ENCODE measurements at regions not wholly inside any gene's neighbourhood (a gene's known extent, or its start where the extent isn't known, plus 50 kb on each side); places are given as distances from the start of the nearest gene placed in this dataset.
A peak's percentile ranks its signal among the peaks of the same experiment; 100 is the strongest.
"Not testable (repeated sequence)": the region's sequence is repeated elsewhere in the genome, so short reads cannot be mapped to it uniquely, and the experiment has no call there.

GRCh38 chr5:124623265-124623664, 123.2 kb downstream of the ZNF608 start:
- ATAC-seq = no peak
- DNase-seq (ENCODE audit: low spot score) = no peak

- DNase-seq (ENCODE audit: low spot score) = no peak
- ATAC-seq = no peak
Measured at GRCh38 chr5:124622851-124623250, 123.6 kb downstream of the ZNF608 start.

- DNase-seq (ENCODE audit: low spot score) (no peak), ATAC-seq (no peak)
Measured at GRCh38 chr5:124621279-124621678, 125.2 kb downstream of the ZNF608 start.

- no peak for ATAC-seq
- no peak for DNase-seq (ENCODE audit: low spot score)
Measured at GRCh38 chr5:124620743-124621142, 125.7 kb downstream of the ZNF608 start.

- DNase-seq (ENCODE audit: low spot score) (no peak), ATAC-seq (no peak)
Measured at GRCh38 chr5:124619121-124619520, 127.3 kb downstream of the ZNF608 start.

- DNase-seq (ENCODE audit: low spot score) = no peak
- ATAC-seq = no peak
Measured at GRCh38 chr5:124617787-124618186, 128.7 kb downstream of the ZNF608 start.

- DNase-seq (ENCODE audit: low spot score) (no peak), ATAC-seq (no peak)
Measured at GRCh38 chr5:124614836-124615385, 131.5 kb downstream of the ZNF608 start.

GRCh38 chr5:124614105-124614504, 132.3 kb downstream of the ZNF608 start:
- ATAC-seq = no peak
- DNase-seq (ENCODE audit: low spot score) = no peak

GRCh38 chr5:124613273-124613953, 133.0 kb downstream of the ZNF608 start:
- ATAC-seq = no peak
- DNase-seq (ENCODE audit: low spot score) = no peak

- DNase-seq (ENCODE audit: low spot score) (no peak), ATAC-seq (no peak)
Measured at GRCh38 chr5:124612023-124612422, 134.4 kb downstream of the ZNF608 start.

- not testable (repeated sequence) for ATAC-seq; DNase-seq (ENCODE audit: low spot score)
Measured at GRCh38 chr5:124611262-124611661, 135.2 kb downstream of the ZNF608 start.

- DNase-seq (ENCODE audit: low spot score); ATAC-seq: not testable (repeated sequence)
Measured at GRCh38 chr5:124609685-124610084, 136.8 kb downstream of the ZNF608 start.

GRCh38 chr5:124606543-124606942, 139.9 kb downstream of the ZNF608 start:
- DNase-seq (ENCODE audit: low spot score) (no peak), ATAC-seq (no peak)

- DNase-seq (ENCODE audit: low spot score) (no peak), ATAC-seq (no peak)
Measured at GRCh38 chr5:124606093-124606492, 140.3 kb downstream of the ZNF608 start.

- ATAC-seq = peak; percentile 57
- no peak for DNase-seq (ENCODE audit: low spot score)
Measured at GRCh38 chr5:124605541-124605940, 140.9 kb downstream of the ZNF608 start.

- DNase-seq (ENCODE audit: low spot score) = no peak
- ATAC-seq = no peak
Measured at GRCh38 chr5:124604419-124604818, 142.0 kb downstream of the ZNF608 start.

GRCh38 chr5:124602925-124603650, 143.4 kb downstream of the ZNF608 start:
- DNase-seq (ENCODE audit: low spot score) (no peak), ATAC-seq (no peak)

- DNase-seq (ENCODE audit: low spot score) (peak; percentile 65), ATAC-seq (peak; percentile 94)
Measured at GRCh38 chr5:124599028-124599973, 147.1 kb downstream of the ZNF608 start.

- no peak for ATAC-seq
Measured at GRCh38 chr5:124596595-124597421, 149.6 kb downstream of the ZNF608 start.

GRCh38 chr5:124593952-124594351, 152.5 kb downstream of the ZNF608 start:
- ATAC-seq (no peak), DNase-seq (ENCODE audit: low spot score) (no peak)

More at GRCh38 chr5:124596595-124597421, 149.6 kb downstream of the ZNF608 start:
- DNase-seq (ENCODE audit: low spot score) = no peak
